ENCODE measurements at regions not wholly inside any gene's neighbourhood (a gene's known extent, or its start where the extent isn't known, plus 50 kb on each side); places are given as distances from the start of the nearest gene placed in this dataset.
"Not testable (repeated sequence)": the region's sequence is repeated elsewhere in the genome, so short reads cannot be mapped to it uniquely, and the experiment has no call there.

DNA sequence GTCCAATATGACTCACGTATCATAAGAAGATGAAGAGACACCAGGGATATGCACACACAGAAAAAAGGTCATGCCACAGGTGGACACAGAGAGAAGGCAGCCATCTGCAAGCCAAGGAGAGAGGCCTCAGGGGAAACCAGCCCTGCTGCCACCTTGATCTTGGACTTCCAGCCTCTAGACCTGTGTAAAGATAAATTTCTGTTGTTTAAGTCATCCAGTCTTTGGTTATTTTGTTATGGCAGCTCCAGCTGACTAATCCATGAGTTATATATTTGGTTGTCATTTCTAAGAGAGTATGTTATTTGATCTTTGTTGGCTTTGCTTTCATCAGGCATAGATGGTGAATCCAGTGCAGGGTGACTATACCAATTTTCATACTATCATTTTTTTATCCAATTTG, 130.2 kb upstream of the DAP start:
- intact Hi-C loops (cut with DNase I): no loop called here
- no peaks in the 10 kb centered on the region for H3K9me3 ChIP-seq
- no peaks in the 10 kb centered on the region for H3K36me3 ChIP-seq
- TF ChIP-seq, protein P1, sequence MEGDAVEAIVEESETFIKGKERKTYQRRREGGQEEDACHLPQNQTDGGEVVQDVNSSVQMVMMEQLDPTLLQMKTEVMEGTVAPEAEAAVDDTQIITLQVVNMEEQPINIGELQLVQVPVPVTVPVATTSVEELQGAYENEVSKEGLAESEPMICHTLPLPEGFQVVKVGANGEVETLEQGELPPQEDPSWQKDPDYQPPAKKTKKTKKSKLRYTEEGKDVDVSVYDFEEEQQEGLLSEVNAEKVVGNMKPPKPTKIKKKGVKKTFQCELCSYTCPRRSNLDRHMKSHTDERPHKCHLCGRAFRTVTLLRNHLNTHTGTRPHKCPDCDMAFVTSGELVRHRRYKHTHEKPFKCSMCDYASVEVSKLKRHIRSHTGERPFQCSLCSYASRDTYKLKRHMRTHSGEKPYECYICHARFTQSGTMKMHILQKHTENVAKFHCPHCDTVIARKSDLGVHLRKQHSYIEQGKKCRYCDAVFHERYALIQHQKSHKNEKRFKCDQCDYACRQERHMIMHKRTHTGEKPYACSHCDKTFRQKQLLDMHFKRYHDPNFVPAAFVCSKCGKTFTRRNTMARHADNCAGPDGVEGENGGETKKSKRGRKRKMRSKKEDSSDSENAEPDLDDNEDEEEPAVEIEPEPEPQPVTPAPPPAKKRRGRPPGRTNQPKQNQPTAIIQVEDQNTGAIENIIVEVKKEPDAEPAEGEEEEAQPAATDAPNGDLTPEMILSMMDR (IDR thresholded peaks at IDR 0.05): no peak
- no peak for DNase-seq
- H3K9ac ChIP-seq (ENCODE audit: low read depth in 2 of 2, low read length in 2 of 2): no peak overlapping the region
- no peaks in the 10 kb centered on the region for H3K27me3 ChIP-seq
- H3K27ac ChIP-seq: no peak overlapping the region
- H3K4me3 ChIP-seq: no peak overlapping the region
- no peaks in the 10 kb centered on the region for H3K4me1 ChIP-seq

DNA sequence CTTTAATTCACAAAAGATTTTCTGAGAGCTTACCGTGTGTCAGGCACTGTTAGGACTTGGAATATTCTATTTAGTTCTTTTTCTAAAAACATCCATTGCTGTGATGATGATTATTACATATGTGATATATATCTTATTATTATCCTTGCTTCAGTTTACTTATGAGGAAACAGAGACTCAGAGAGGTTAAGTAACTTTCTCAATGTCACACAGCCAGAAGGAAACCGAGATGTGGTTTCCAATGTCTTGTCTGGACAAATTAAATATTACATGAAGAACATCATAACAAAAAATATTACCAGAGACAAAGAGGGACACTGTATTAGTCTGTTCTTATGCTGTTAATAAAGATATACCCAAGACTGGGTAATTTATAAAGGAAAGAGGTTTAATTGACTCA, 125.5 kb upstream of the DAP start:
- TF ChIP-seq, protein P1 (IDR thresholded peaks at IDR 0.05): no peak
- Histone ChIP-seq H3K4me3 (no peak overlapping the region), H3K36me3 (no peaks in the 10 kb centered on the region), H3K27me3 (no peaks in the 10 kb centered on the region), H3K9ac (ENCODE audit: low read depth in 2 of 2, low read length in 2 of 2) (no peak overlapping the region), H3K4me1 (no peaks in the 10 kb centered on the region), H3K9me3 (no peaks in the 10 kb centered on the region), H3K27ac (no peak overlapping the region)
- intact Hi-C loops (cut with DNase I): no loop called here
- DNase-seq: no peak

DNA sequence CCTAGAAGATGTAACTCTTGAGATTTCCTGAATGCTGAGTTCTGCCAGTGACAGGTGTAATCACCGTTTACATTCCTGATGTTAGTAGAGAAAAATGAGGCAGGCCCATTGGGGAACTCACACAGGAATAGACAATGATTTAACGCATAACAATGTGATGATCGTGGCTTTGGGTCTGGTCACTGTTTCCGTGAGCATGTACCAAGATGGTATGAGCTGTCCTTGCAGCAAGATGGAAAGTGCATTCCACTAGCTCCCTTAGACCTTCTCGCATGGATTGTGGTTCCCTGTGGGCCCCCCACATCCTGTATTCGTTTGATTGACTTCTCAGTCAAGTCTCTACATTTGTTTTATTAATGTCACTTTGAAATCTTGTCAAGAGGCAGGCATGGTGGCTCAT, 124.0 kb upstream of the DAP start:
- no peak overlapping the region for H3K4me3 ChIP-seq
- no peaks in the 10 kb centered on the region for H3K27me3 ChIP-seq
- no peaks in the 10 kb centered on the region for H3K36me3 ChIP-seq
- no peaks in the 10 kb centered on the region for H3K4me1 ChIP-seq
- H3K9ac ChIP-seq (ENCODE audit: low read depth in 2 of 2, low read length in 2 of 2): no peak overlapping the region
- no peaks in the 10 kb centered on the region for H3K9me3 ChIP-seq
- no peak for DNase-seq
- no peak overlapping the region for H3K27ac ChIP-seq
- TF ChIP-seq, protein P1 (IDR thresholded peaks at IDR 0.05): no peak
- intact Hi-C loops (cut with DNase I): no loop called here

DNA sequence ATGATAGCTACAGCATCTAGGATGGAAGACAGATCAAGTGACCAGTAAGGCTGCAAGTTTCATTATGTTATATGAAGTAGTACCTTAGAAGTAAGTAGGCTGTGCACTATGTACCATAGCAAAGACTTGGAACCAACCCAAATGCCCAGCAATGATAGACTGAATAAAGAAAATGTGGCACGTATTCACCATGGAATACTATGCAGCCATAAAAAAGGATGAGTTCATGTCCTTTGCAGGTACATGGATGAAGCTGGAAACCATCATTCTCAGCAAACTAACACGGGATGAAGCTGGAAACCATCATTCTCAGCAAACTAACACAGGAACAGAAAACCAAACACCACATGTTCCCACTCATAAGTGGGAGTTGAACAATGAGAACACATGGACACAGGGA, 122.9 kb upstream of the DAP start:
- H3K9ac ChIP-seq (ENCODE audit: low read depth in 2 of 2, low read length in 2 of 2); H3K9me3 ChIP-seq: not testable (repeated sequence)

DNA sequence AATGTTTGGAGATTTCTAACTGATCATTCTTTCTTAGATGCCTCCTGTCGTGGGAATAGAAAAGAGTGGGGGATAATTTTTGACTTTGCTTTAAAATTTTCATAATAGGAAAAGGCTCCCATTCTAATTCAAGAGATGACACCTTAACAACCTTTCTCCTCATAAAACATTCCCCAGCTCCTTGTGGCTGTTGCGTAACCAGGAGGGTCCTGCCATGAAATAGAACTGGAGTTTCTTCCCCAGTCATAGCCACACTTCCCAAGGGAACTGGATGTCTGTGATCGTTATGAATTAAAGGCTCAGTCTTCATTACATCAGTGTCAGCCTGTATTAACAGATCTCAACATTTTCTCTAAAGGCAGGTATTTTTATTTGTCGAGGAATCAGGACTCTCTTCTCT, 119.9 kb upstream of the DAP start:
- TF ChIP-seq, protein P1 (IDR thresholded peaks at IDR 0.05): no peak
- H3K36me3 ChIP-seq: no peaks in the 10 kb centered on the region
- no peak overlapping the region for H3K9ac ChIP-seq (ENCODE audit: low read depth in 2 of 2, low read length in 2 of 2)
- intact Hi-C loops (cut with DNase I): no loop called here
- no peak for DNase-seq
- no peaks in the 10 kb centered on the region for H3K27me3 ChIP-seq
- H3K4me1 ChIP-seq: no peaks in the 10 kb centered on the region
- no peaks in the 10 kb centered on the region for H3K9me3 ChIP-seq
- no peak overlapping the region for H3K4me3 ChIP-seq
- H3K27ac ChIP-seq: no peak overlapping the region

More for the DNA sequence above, 122.9 kb upstream of the DAP start:
- DNase-seq; H3K36me3 ChIP-seq; H3K27ac ChIP-seq; intact Hi-C loops (cut with DNase I); H3K4me3 ChIP-seq; H3K27me3 ChIP-seq; H3K4me1 ChIP-seq: not testable (repeated sequence)

DNA sequence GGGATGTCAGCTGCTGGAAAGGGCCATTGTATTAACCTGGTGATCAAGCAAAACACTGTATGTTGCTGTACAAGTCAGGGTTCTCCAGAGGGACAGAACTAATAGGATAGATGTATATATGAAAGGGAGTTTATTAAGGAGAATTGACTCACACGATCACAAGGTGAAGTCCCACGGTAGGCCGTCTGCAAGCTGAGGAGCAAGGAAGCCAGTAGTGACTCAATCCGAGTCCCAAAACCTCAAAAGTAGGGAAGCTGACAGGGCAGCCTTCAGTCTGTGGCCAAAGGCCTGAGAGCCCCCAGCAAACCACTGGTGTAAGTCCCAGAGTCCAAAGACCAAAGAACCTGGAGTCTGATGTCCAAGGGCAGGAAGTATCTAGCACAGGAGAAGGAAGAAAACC, 116.0 kb upstream of the DAP start:
- DNase-seq; H3K4me3 ChIP-seq; H3K9me3 ChIP-seq; H3K36me3 ChIP-seq; H3K27ac ChIP-seq; H3K4me1 ChIP-seq; intact Hi-C loops (cut with DNase I); H3K9ac ChIP-seq (ENCODE audit: low read depth in 2 of 2, low read length in 2 of 2); H3K27me3 ChIP-seq: not testable (repeated sequence)
